GM19397 (cell line): ENCODE measurements at regions not wholly inside any gene's neighbourhood (a gene's known extent, or its start where the extent isn't known, plus 50 kb on each side); places are given as distances from the start of the nearest gene placed in this dataset.

Experiments
- ATAC-seq: cut with Tn5 transposase; IDR thresholded peaks from one replicate; pipeline ENCODE4 v1.9.1; 2021; ENCODE audit warnings: mild to moderate bottlenecking, moderate library complexity; ENCODE audit not compliant: unreplicated experiment

GRCh38 chr6:141688916-141689315, 443.8 kb upstream of the GJE1 start:
- no peak for ATAC-seq

- ATAC-seq = no peak
Measured at GRCh38 chr6:141685416-141685815, 447.3 kb upstream of the GJE1 start.

GRCh38 chr6:141682391-141682790, 450.3 kb upstream of the GJE1 start:
- no peak for ATAC-seq

GRCh38 chr6:141677598-141678211, 455.0 kb upstream of the GJE1 start:
- ATAC-seq = no peak

- ATAC-seq = no peak
Measured at GRCh38 chr6:141675957-141676356, 456.8 kb upstream of the GJE1 start.

- no peak for ATAC-seq
Measured at GRCh38 chr6:141669141-141669540, 463.6 kb upstream of the GJE1 start.

- no peak for ATAC-seq
Measured at GRCh38 chr6:141667580-141668309, 465.0 kb upstream of the GJE1 start.

GRCh38 chr6:141666187-141666586, 466.5 kb upstream of the GJE1 start:
- no peak for ATAC-seq

GRCh38 chr6:141664744-141665143, 468.0 kb upstream of the GJE1 start:
- no peak for ATAC-seq

- no peak for ATAC-seq
Measured at GRCh38 chr6:141659582-141659981, 473.1 kb upstream of the GJE1 start.

GRCh38 chr6:141658696-141659095, 474.0 kb upstream of the GJE1 start:
- no peak for ATAC-seq

- no peak for ATAC-seq
Measured at GRCh38 chr6:141657812-141658211, 474.9 kb upstream of the GJE1 start.

GRCh38 chr6:141653590-141653989, 479.1 kb upstream of the GJE1 start:
- ATAC-seq = no peak

- ATAC-seq = no peak
Measured at GRCh38 chr6:141641951-141642350, 490.8 kb upstream of the GJE1 start.

- no peak for ATAC-seq
Measured at GRCh38 chr6:141641406-141641805, 491.3 kb upstream of the GJE1 start.

GRCh38 chr6:141635621-141636020, 497.1 kb upstream of the GJE1 start:
- ATAC-seq = no peak

GRCh38 chr6:141634269-141634668, 498.5 kb upstream of the GJE1 start:
- ATAC-seq = no peak

- no peak for ATAC-seq
Measured at GRCh38 chr6:141624301-141624700, 508.4 kb upstream of the GJE1 start.

- ATAC-seq = no peak
Measured at GRCh38 chr6:141618180-141618581, 514.5 kb upstream of the GJE1 start.

- no peak for ATAC-seq
Measured at GRCh38 chr6:141610741-141611140, 522.0 kb upstream of the GJE1 start.

- ATAC-seq = no peak
Measured at GRCh38 chr6:141607956-141608355, 524.8 kb upstream of the GJE1 start.

GRCh38 chr6:141598487-141598886, 534.2 kb upstream of the GJE1 start:
- no peak for ATAC-seq

GRCh38 chr6:141594874-141595273, 537.9 kb upstream of the GJE1 start:
- no peak for ATAC-seq
